ENCODE measurements at regions not wholly inside any gene's neighbourhood (a gene's known extent, or its start where the extent isn't known, plus 50 kb on each side); places are given as distances from the start of the nearest gene placed in this dataset.

- no peak overlapping the region for H3K4me3 ChIP-seq
- TF ChIP-seq POLR2AphosphoS5 (IDR thresholded peaks at IDR 0.05): no peak
- TF ChIP-seq, protein P1, sequence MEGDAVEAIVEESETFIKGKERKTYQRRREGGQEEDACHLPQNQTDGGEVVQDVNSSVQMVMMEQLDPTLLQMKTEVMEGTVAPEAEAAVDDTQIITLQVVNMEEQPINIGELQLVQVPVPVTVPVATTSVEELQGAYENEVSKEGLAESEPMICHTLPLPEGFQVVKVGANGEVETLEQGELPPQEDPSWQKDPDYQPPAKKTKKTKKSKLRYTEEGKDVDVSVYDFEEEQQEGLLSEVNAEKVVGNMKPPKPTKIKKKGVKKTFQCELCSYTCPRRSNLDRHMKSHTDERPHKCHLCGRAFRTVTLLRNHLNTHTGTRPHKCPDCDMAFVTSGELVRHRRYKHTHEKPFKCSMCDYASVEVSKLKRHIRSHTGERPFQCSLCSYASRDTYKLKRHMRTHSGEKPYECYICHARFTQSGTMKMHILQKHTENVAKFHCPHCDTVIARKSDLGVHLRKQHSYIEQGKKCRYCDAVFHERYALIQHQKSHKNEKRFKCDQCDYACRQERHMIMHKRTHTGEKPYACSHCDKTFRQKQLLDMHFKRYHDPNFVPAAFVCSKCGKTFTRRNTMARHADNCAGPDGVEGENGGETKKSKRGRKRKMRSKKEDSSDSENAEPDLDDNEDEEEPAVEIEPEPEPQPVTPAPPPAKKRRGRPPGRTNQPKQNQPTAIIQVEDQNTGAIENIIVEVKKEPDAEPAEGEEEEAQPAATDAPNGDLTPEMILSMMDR (IDR thresholded peaks at IDR 0.05): no peak
- TF ChIP-seq POLR2A (IDR thresholded peaks at IDR 0.05; ENCODE audit: low read depth): no peak
- TF ChIP-seq EP300 (IDR thresholded peaks at IDR 0.05): no peak
- H3K9me3 ChIP-seq: peaks cover 0 to 12% (median 6%) of the 10 kb centered on the region in 4 donors
- no peak for DNase-seq (ENCODE audit: extremely low spot score)
- WGBS: 44% methylated on average over 2 of the region's 2 CpGs
- no peaks in the 10 kb centered on the region for H3K27me3 ChIP-seq
- H3K36me3 ChIP-seq: no peaks in the 10 kb centered on the region
- no peak overlapping the region for H3K27ac ChIP-seq (replicated peaks in 1 of 4)
- H3K4me1 ChIP-seq: peaks cover 0 to 4% (median 0%) of the 10 kb centered on the region in 4 donors
- intact Hi-C loops (cut with DNase I): no loop called here
Measured at GRCh38 chr10:105875050-105875449, 1234.0 kb downstream of the SORCS3 start.

DNA sequence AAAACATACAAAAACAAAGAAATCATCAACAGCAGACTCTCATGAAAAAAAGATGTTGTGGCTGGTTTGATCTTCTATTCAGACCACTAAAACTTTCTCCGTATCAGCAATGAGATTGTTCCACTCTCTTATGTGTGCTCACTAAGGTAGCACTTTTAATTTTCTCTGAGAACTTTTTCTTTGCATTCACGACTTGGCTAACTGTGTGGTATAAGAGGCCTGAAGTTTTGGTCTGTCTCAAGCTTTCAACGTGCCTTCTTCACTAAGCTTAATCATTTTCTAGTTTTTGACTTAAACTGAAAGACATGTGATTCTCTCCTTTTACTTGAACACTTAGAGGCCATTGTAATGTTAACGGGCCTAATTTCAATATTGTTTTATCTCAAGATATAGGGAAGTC lies 1231.6 kb downstream of the SORCS3 start:
- Histone ChIP-seq H3K36me3 (no peaks in the 10 kb centered on the region), H3K27ac (replicated peaks in 1 of 4) (no peak overlapping the region), H3K4me1 (no peaks in the 10 kb centered on the region), H3K27me3 (no peaks in the 10 kb centered on the region), H3K4me3 (no peak overlapping the region), H3K9me3 (peaks cover 0 to 12% (median 6%) of the 10 kb centered on the region in 4 donors)
- intact Hi-C loops (cut with DNase I): no loop called here
- DNase-seq (ENCODE audit: extremely low spot score): no peak
- 75% methylated on average over 4 of the region's 4 CpGs for WGBS
- TF ChIP-seq EP300 (IDR thresholded peaks at IDR 0.05): no peak
- TF ChIP-seq POLR2A (IDR thresholded peaks at IDR 0.05; ENCODE audit: low read depth): no peak

- Histone ChIP-seq H3K36me3 (no peaks in the 10 kb centered on the region), H3K9me3 (peaks cover 0 to 12% (median 6%) of the 10 kb centered on the region in 4 donors), H3K4me1 (no peaks in the 10 kb centered on the region), H3K4me3 (no peak overlapping the region), H3K27ac (replicated peaks in 1 of 4) (no peak overlapping the region), H3K27me3 (no peaks in the 10 kb centered on the region)
- DNase-seq (ENCODE audit: extremely low spot score): no peak
- 0% methylated on average over 1 of the region's 1 CpG for WGBS
- intact Hi-C loops (cut with DNase I): no loop called here
- no peak for TF ChIP-seq POLR2AphosphoS5 (IDR thresholded peaks at IDR 0.05)
- TF ChIP-seq, protein P1 (IDR thresholded peaks at IDR 0.05): no peak
- TF ChIP-seq POLR2A (IDR thresholded peaks at IDR 0.05; ENCODE audit: low read depth): no peak
- no peak for TF ChIP-seq EP300 (IDR thresholded peaks at IDR 0.05)
Measured at GRCh38 chr10:105868935-105869334, 1227.8 kb downstream of the SORCS3 start.

- WGBS: 100% methylated on average over 1 of the region's 2 CpGs
- H3K27ac ChIP-seq (replicated peaks in 1 of 4): no peak overlapping the region
- no peaks in the 10 kb centered on the region for H3K27me3 ChIP-seq
- no peaks in the 10 kb centered on the region for H3K9me3 ChIP-seq
- H3K4me1 ChIP-seq: no peaks in the 10 kb centered on the region
- no peak overlapping the region for H3K4me3 ChIP-seq
- H3K36me3 ChIP-seq: no peaks in the 10 kb centered on the region
- TF ChIP-seq EP300 (IDR thresholded peaks at IDR 0.05): no peak
- TF ChIP-seq, protein P1 (IDR thresholded peaks at IDR 0.05): no peak
- TF ChIP-seq POLR2AphosphoS5 (IDR thresholded peaks at IDR 0.05): no peak
- TF ChIP-seq POLR2A (IDR thresholded peaks at IDR 0.05; ENCODE audit: low read depth): no peak
- no peak for DNase-seq (ENCODE audit: extremely low spot score)
- intact Hi-C loops (cut with DNase I): no loop called here
Measured at GRCh38 chr10:105864854-105865253, 1223.8 kb downstream of the SORCS3 start.

DNA sequence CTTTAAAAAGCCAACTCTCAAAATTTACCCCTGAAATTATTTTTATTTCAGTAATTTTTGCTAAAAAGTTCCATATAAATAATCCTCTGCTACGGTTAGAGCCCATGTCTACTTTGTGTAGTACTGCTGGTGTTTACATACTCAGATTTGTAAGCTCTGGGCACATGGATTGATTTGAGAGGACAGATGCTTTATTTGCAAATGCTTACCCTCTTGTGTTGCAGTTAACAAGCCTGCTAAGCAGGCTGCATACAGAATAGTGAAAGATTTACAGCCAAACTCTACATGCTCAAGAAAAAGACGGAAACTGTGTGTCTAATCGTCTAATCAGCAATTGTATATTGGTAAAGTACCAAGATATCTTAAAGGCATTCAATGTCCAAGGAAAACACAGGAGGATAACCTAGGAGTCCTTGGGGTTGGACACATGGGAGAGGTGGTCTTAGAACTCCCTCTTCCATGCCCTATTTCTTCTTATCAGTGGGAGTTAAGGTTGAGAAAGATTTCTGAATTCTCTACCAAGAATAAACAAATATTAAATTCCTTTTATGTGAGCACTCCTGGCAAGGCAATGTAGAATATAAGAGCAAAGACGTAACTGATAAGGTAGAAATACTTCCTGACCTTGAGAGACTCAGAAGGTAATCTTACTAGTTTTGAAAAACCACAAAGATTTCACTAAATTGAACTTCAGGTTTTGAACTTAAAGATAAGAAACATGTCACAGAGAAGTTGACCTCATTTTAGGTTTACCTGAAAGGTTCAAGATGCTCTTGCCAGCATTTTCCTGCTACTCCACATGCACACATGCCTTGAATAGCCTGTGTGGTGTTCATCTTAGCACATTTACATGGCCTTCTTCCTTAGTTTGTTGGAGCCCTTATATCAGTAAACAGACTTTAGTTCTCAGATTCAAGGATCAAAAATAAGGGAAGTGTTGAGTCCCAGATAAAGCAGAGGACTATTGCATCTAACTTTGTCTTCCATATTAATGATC lies 1216.5 kb downstream of the SORCS3 start:
- no peaks in the 10 kb centered on the region for H3K9me3 ChIP-seq
- no peaks in the 10 kb centered on the region for H3K36me3 ChIP-seq
- DNase-seq (ENCODE audit: extremely low spot score): no peak
- 84% methylated on average over 4 of the region's 4 CpGs for WGBS
- no peak overlapping the region for H3K27ac ChIP-seq (replicated peaks in 1 of 4)
- intact Hi-C loops (cut with DNase I): no loop called here
- TF ChIP-seq, protein P1 (IDR thresholded peaks at IDR 0.05): no peak
- TF ChIP-seq POLR2AphosphoS5 (IDR thresholded peaks at IDR 0.05) (no peak), EP300 (IDR thresholded peaks at IDR 0.05) (no peak), POLR2A (IDR thresholded peaks at IDR 0.05; ENCODE audit: low read depth) (no peak)
- no peaks in the 10 kb centered on the region for H3K27me3 ChIP-seq
- no peaks in the 10 kb centered on the region for H3K4me1 ChIP-seq
- H3K4me3 ChIP-seq: no peak overlapping the region

Data from esophagus muscularis mucosa (tissue), 4 donors.